Lower leg skin (tissue), 4 donors: ENCODE measurements at regions not wholly inside any gene's neighbourhood (a gene's known extent, or its start where the extent isn't known, plus 50 kb on each side); places are given as distances from the start of the nearest gene placed in this dataset.

ENCODE experiments used
- DNase-seq, 2 donors: peaks; one replicate each; pipeline ENCODE4 v3.0.0-alpha.2; 2019; ENCODE audit warnings: low spot score in 2 of 2
- H3K4me3 ChIP-seq: fragments of 200-600 bp; sonication (generic); 2 replicates; pipeline ENCODE4 v1.5.1; 2017; ENCODE audit warnings: mild to moderate bottlenecking, low read depth; ENCODE audit not compliant: poor library complexity, severe bottlenecking
- CTCF ChIP-seq, 3 donors: fragments of 450-650 bp; IDR thresholded peaks; one replicate each; pipeline ENCODE4 v1.5.1; 2016; ENCODE audit warnings: antibody characterized with exemption in 3 of 3, mild to moderate bottlenecking in 3 of 3, moderate library complexity in 2 of 3
- POLR2A ChIP-seq, 2 donors: fragments of 450-650 bp; IDR thresholded peaks; one replicate each; pipeline ENCODE4 v1.6.1; 2016 to 2017; ENCODE audit warnings: antibody characterized with exemption in 2 of 2, mild to moderate bottlenecking in 1 of 2, moderate library complexity in 1 of 2
- WGBS, 2 donors: methylation state at CpG; one replicate each; pipeline ENCODE4 v1.1.5; 2018; 5-methylcytosine and 5-hydroxymethylcytosine counted together
- intact Hi-C: fragments of 100-400 bp; cut with DNase I; formaldehyde crosslinking; loops from one replicate; pipeline ENCODE4 v1.15.0; 2023; ENCODE audit warnings: low total_unique reads

GRCh38 chr1:232329103-232329813 is 300.7 kb downstream of the SIPA1L2 start:
- no peak for TF ChIP-seq POLR2A (IDR thresholded peaks at IDR 0.05)
- TF ChIP-seq CTCF (IDR thresholded peaks at IDR 0.05): no peak
- DNase-seq: no peak
- 38 to 41% methylated on average over 10 of the region's 10 CpGs for WGBS, 2 donors
- H3K4me3 ChIP-seq: no peak overlapping the region
- intact Hi-C loops: no loop called here

- DNase-seq: no peak
- 68% methylated on average over 4 of the region's 4 CpGs for WGBS, 2 donors
- intact Hi-C loops: no loop called here
- TF ChIP-seq POLR2A (IDR thresholded peaks at IDR 0.05): no peak
- TF ChIP-seq CTCF (IDR thresholded peaks at IDR 0.05): no peak
- no peak overlapping the region for H3K4me3 ChIP-seq
Observed at GRCh38 chr1:232328486-232329102, 301.3 kb downstream of the SIPA1L2 start.

- no peak for TF ChIP-seq CTCF (IDR thresholded peaks at IDR 0.05)
- TF ChIP-seq POLR2A (IDR thresholded peaks at IDR 0.05): no peak
- no peak overlapping the region for H3K4me3 ChIP-seq
- 85% methylated on average over 5 of the region's 5 CpGs for WGBS, 2 donors
- intact Hi-C loops: no loop called here
- DNase-seq: no peak
Observed at GRCh38 chr1:232327899-232328298, 302.0 kb downstream of the SIPA1L2 start.

GRCh38 chr1:232327269-232327668 is 302.7 kb downstream of the SIPA1L2 start:
- intact Hi-C loops: no loop called here
- DNase-seq: no peak

GRCh38 chr1:232322162-232322734 is 307.7 kb downstream of the SIPA1L2 start:
- TF ChIP-seq CTCF (IDR thresholded peaks at IDR 0.05): no peak
- no peak for TF ChIP-seq POLR2A (IDR thresholded peaks at IDR 0.05)
- no peak for DNase-seq
- H3K4me3 ChIP-seq: no peak overlapping the region
- intact Hi-C loops: no loop called here
- WGBS, 2 donors: 78 to 88% methylated on average over 5 of the region's 5 CpGs

More at GRCh38 chr1:232327269-232327668, 302.7 kb downstream of the SIPA1L2 start:
- H3K4me3 ChIP-seq: no peak overlapping the region
- TF ChIP-seq CTCF (IDR thresholded peaks at IDR 0.05): no peak
- no peak for TF ChIP-seq POLR2A (IDR thresholded peaks at IDR 0.05)
